OCI-LY1 (cell line): ENCODE measurements at regions not wholly inside any gene's neighbourhood (a gene's known extent, or its start where the extent isn't known, plus 50 kb on each side); places are given as distances from the start of the nearest gene placed in this dataset.

ENCODE experiments used
- H2AFZ ChIP-seq: fragments of 200-600 bp; sonication (generic), shearing (Covaris generic); 2 replicates; pipeline ENCODE4 v1.6.0; 2014; ENCODE audit warnings: antibody characterized with exemption, mild to moderate bottlenecking, low read length
- H3F3A ChIP-seq: fragments of 200-600 bp; sonication (generic), shearing (Covaris generic); 2 replicates; pipeline ENCODE4 v1.6.0; 2014; ENCODE audit warnings: mild to moderate bottlenecking, antibody characterized with exemption, low read length, moderate library complexity; ENCODE audit not compliant: insufficient read depth
- H3K27ac ChIP-seq: fragments of 200-600 bp; sonication (generic); 2 replicates; pipeline ENCODE4 v1.5.1; 2014; ENCODE audit warnings: low read length, mixed run types, mild to moderate bottlenecking, low read depth; ENCODE audit not compliant: poor library complexity, severe bottlenecking
- H3K27me3 ChIP-seq: fragments of 200-600 bp; sonication (generic); 2 replicates; pipeline ENCODE4 v1.6.0; 2014; ENCODE audit warnings: antibody characterized with exemption, mild to moderate bottlenecking, low read length, moderate library complexity; ENCODE audit not compliant: insufficient read depth
- H3K36me3 ChIP-seq: fragments of 200-600 bp; sonication (generic); 2 replicates; pipeline ENCODE4 v1.6.1; 2014; ENCODE audit warnings: mild to moderate bottlenecking, antibody characterized with exemption, low read length, moderate library complexity, mixed read lengths; ENCODE audit not compliant: insufficient read depth
- H3K4me1 ChIP-seq: fragments of 200-600 bp; sonication (generic); 2 replicates; pipeline ENCODE4 v1.5.1; 2014; ENCODE audit warnings: mild to moderate bottlenecking, low read length, moderate library complexity; ENCODE audit not compliant: insufficient read depth, severe bottlenecking
- H3K4me2 ChIP-seq: fragments of 200-600 bp; sonication (generic), shearing (Covaris generic); 2 replicates; pipeline ENCODE4 v1.6.1; 2014; ENCODE audit warnings: low read length
- H3K4me3 ChIP-seq: fragments of 200-600 bp; sonication (generic); 2 replicates; pipeline ENCODE4 v1.5.1; 2014; ENCODE audit warnings: low read length, low read depth, mild to moderate bottlenecking, mixed read lengths; ENCODE audit not compliant: poor library complexity, severe bottlenecking
- H3K79me2 ChIP-seq: fragments of 200-600 bp; shearing (Covaris generic); 2 replicates; pipeline ENCODE4 v1.6.1; 2016; ENCODE audit warnings: mixed run types, low read length, mixed read lengths; ENCODE audit not compliant: insufficient read depth
- H3K9ac ChIP-seq: fragments of 200-600 bp; sonication (generic), shearing (Covaris generic); 2 replicates; pipeline ENCODE4 v1.6.1; 2014; ENCODE audit warnings: mild to moderate bottlenecking, low read length, mixed read lengths
- H3K9me2 ChIP-seq: fragments of 200-600 bp; sonication (generic), shearing (Covaris generic); 2 replicates; pipeline ENCODE4 v1.6.1; 2014; ENCODE audit warnings: low read depth, mild to moderate bottlenecking, low read length, mixed read lengths
- H3K9me3 ChIP-seq: fragments of 200-600 bp; shearing (Covaris generic); 2 replicates; pipeline ENCODE4 v1.6.1; 2014; ENCODE audit warnings: low read length, mixed read lengths
- H4K20me1 ChIP-seq: fragments of 200-600 bp; sonication (generic), shearing (Covaris generic); 2 replicates; pipeline ENCODE4 v1.6.0; 2016; ENCODE audit warnings: mild to moderate bottlenecking, low read length; ENCODE audit not compliant: insufficient read depth
- CTCF ChIP-seq: fragments of 200-600 bp; sonication (generic), shearing (Covaris generic); IDR thresholded peaks from 2 replicates; pipeline ENCODE4 v1.5.1; 2017; ENCODE audit warnings: mild to moderate bottlenecking, antibody characterized with exemption, low read length, moderate library complexity, mixed read lengths
- EZH2 ChIP-seq: fragments of 200-600 bp; sonication (generic), shearing (Covaris generic); IDR thresholded peaks from 2 replicates; pipeline ENCODE4 v1.8.0; 2017; ENCODE audit warnings: borderline replicate concordance, mixed run types, mild to moderate bottlenecking, antibody characterized with exemption, low read length, moderate library complexity, mixed read lengths

- H3K36me3 ChIP-seq = no peaks in the 10 kb centered on the region
- H3K4me2 ChIP-seq = no peak overlapping the region
- H3K27me3 ChIP-seq = no peaks in the 10 kb centered on the region
- H3K27ac ChIP-seq = no peak overlapping the region
- no peaks in the 10 kb centered on the region for H3K9me2 ChIP-seq
- H3K4me3 ChIP-seq = no peak overlapping the region
- no peaks in the 10 kb centered on the region for H3F3A ChIP-seq
- H2AFZ ChIP-seq = no peak overlapping the region
- H3K4me1 ChIP-seq = peaks cover 5% of the 10 kb centered on the region
- no peaks in the 10 kb centered on the region for H3K79me2 ChIP-seq
- no peaks in the 10 kb centered on the region for H4K20me1 ChIP-seq
- no peaks in the 10 kb centered on the region for H3K9me3 ChIP-seq
- H3K9ac ChIP-seq = no peak overlapping the region
- no peak for TF ChIP-seq EZH2
- TF ChIP-seq CTCF = no peak
These were observed 1429.5 kb upstream of the ACVR2A start for GRCh38 chr2:146415291-146415690.

- Histone ChIP-seq H3K27ac (no peak overlapping the region), H3K4me1 (peaks cover 5% of the 10 kb centered on the region), H3K9ac (no peak overlapping the region), H4K20me1 (no peaks in the 10 kb centered on the region), H3K36me3 (no peaks in the 10 kb centered on the region), H3K9me3 (no peaks in the 10 kb centered on the region), H3K4me3 (no peak overlapping the region), H3K27me3 (no peaks in the 10 kb centered on the region), H3K9me2 (no peaks in the 10 kb centered on the region), H3K4me2 (no peak overlapping the region), H2AFZ (no peak overlapping the region), H3K79me2 (no peaks in the 10 kb centered on the region), H3F3A (no peaks in the 10 kb centered on the region)
- TF ChIP-seq CTCF = no peak
- no peak for TF ChIP-seq EZH2
These were observed 1430.4 kb upstream of the ACVR2A start for GRCh38 chr2:146414456-146414855.

GRCh38 chr2:146413086-146413610, 1431.7 kb upstream of the ACVR2A start:
- Histone ChIP-seq H3F3A (no peaks in the 10 kb centered on the region), H3K9ac (no peak overlapping the region), H3K4me3 (no peak overlapping the region), H3K9me3 (no peaks in the 10 kb centered on the region), H3K27ac (no peak overlapping the region), H3K27me3 (no peaks in the 10 kb centered on the region), H2AFZ (peak overlapping the region; percentile 64; the same call in 1 of the 2 replicates), H3K36me3 (no peaks in the 10 kb centered on the region), H3K9me2 (no peaks in the 10 kb centered on the region), H3K4me2 (no peak overlapping the region), H4K20me1 (no peaks in the 10 kb centered on the region), H3K79me2 (no peaks in the 10 kb centered on the region), H3K4me1 (peaks cover 5% of the 10 kb centered on the region)
- no peak for TF ChIP-seq EZH2
- TF ChIP-seq CTCF = no peak
